OCI-LY3 (cell line): ENCODE measurements at regions not wholly inside any gene's neighbourhood (a gene's known extent, or its start where the extent isn't known, plus 50 kb on each side); places are given as distances from the start of the nearest gene placed in this dataset.

Experiments
- CTCF ChIP-seq: fragments of 200-600, 300-600 bp; sonication (generic); IDR thresholded peaks from 2 replicates; pipeline ENCODE4 v1.5.1; 2014; ENCODE audit warnings: antibody characterized with exemption, low read length, low read depth
- EZH2phosphoT487 ChIP-seq: fragments of 200-600 bp; shearing (Covaris generic); IDR thresholded peaks from 2 replicates; pipeline ENCODE4 v1.6.1; 2018; ENCODE audit warnings: antibody characterized with exemption, mixed run types, low read depth

- TF ChIP-seq CTCF (no peak), EZH2phosphoT487 (no peak)
Observed at GRCh38 chr7:16345979-16346958, 75.1 kb downstream of the CRPPA start.
